ENCODE measurements at regions not wholly inside any gene's neighbourhood (a gene's known extent, or its start where the extent isn't known, plus 50 kb on each side); places are given as distances from the start of the nearest gene placed in this dataset.

GRCh38 chr2:125679903-125680302 is 976.1 kb upstream of the GYPC start:
- Histone ChIP-seq H3K4me1 (ENCODE audit: control insufficient read depth, insufficient read depth, low read length) (no peaks in the 10 kb centered on the region), H3K27ac (ENCODE audit: low read length) (no peak overlapping the region), H3K36me3 (ENCODE audit: control insufficient read depth, insufficient read depth, low read length) (no peaks in the 10 kb centered on the region), H3K4me3 (ENCODE audit: low read length) (no peak overlapping the region), H3K9me3 (ENCODE audit: control insufficient read depth, low read depth, low read length) (no peaks in the 10 kb centered on the region), H3K27me3 (ENCODE audit: control insufficient read depth, insufficient read depth, low read length) (no peaks in the 10 kb centered on the region)
- no CpG with 5 or more reads among the region's 4 CpGs for WGBS (ENCODE audit: insufficient coverage, low lambda C conversion rate)
- no peak for DNase-seq

DNA sequence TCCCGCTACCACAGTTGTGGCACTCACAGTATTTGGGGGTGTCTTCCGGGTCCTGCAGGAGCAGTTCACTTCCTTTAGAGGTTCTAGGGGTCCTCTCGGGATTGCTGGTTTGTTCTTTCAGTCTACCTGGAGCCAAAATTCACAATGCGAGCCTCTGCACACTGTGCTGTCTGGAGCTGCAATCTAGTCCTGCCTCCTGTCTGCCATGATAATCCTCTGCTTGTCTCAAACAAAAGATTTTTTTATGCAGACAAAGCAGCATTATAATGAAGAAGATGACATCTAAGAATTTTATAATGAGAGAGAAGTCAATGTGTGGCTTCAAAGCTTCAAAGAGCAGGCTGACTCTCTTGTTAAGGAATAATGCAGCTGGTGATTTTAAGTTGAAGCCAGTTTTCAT is 975.1 kb upstream of the GYPC start:
- no peaks in the 10 kb centered on the region for H3K9me3 ChIP-seq (ENCODE audit: control insufficient read depth, low read depth, low read length)
- WGBS (ENCODE audit: insufficient coverage, low lambda C conversion rate): no CpG with 5 or more reads among the region's 4 CpGs
- no peak overlapping the region for H3K27ac ChIP-seq (ENCODE audit: low read length)
- no peaks in the 10 kb centered on the region for H3K36me3 ChIP-seq (ENCODE audit: control insufficient read depth, insufficient read depth, low read length)
- no peak for DNase-seq
- no peaks in the 10 kb centered on the region for H3K4me1 ChIP-seq (ENCODE audit: control insufficient read depth, insufficient read depth, low read length)
- H3K4me3 ChIP-seq (ENCODE audit: low read length): no peak overlapping the region
- H3K27me3 ChIP-seq (ENCODE audit: control insufficient read depth, insufficient read depth, low read length): no peaks in the 10 kb centered on the region

- 86% methylated on average over 1 of the region's 1 CpG for WGBS (ENCODE audit: insufficient coverage, low lambda C conversion rate)
- H3K4me3 ChIP-seq (ENCODE audit: low read length): no peak overlapping the region
- H3K4me1 ChIP-seq (ENCODE audit: control insufficient read depth, insufficient read depth, low read length): no peaks in the 10 kb centered on the region
- H3K9me3 ChIP-seq (ENCODE audit: control insufficient read depth, low read depth, low read length): no peaks in the 10 kb centered on the region
- no peak for DNase-seq
- H3K36me3 ChIP-seq (ENCODE audit: control insufficient read depth, insufficient read depth, low read length): no peaks in the 10 kb centered on the region
- H3K27me3 ChIP-seq (ENCODE audit: control insufficient read depth, insufficient read depth, low read length): no peaks in the 10 kb centered on the region
- H3K27ac ChIP-seq (ENCODE audit: low read length): no peak overlapping the region
Measured at GRCh38 chr2:125681576-125681975, 974.4 kb upstream of the GYPC start.

DNA sequence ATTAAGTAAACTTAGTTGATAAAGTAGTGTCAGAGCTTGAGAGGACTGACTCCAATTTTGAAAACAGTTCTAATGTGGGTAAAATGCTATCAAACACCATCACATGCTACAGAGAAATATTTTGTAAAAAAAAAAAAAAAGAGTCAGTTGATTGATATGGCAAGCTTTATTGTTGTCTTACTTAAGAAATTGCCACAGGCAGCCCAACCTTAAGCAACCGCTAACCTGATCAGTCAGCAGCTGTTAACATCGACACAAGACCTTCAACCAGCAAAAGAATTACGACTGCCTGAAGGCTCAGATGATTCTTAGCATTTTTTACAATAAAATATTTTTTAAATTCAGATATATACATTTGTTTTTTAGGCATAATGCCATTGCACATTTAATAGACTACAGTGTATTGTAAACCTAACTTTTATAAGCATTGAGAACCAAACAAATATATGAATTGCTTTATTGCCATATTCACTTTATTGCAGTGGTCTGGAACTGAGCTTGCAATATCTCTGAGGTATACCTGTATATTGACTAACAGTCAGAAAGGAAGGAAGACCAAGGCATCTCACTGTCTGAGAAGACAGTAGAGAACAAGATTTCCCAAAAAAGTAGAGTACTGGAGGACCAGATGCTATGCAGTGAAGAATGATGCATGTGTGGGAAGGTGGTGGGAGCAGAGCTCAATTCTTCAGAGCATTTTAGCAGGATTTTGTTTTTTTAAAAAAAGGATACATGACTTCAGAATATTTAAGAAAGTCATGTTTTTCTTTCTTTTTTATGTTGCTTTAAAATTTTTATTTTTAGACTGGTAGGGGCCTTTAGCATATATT is 973.8 kb upstream of the GYPC start:
- no peaks in the 10 kb centered on the region for H3K4me1 ChIP-seq (ENCODE audit: control insufficient read depth, insufficient read depth, low read length)
- no peaks in the 10 kb centered on the region for H3K9me3 ChIP-seq (ENCODE audit: control insufficient read depth, low read depth, low read length)
- no peaks in the 10 kb centered on the region for H3K36me3 ChIP-seq (ENCODE audit: control insufficient read depth, insufficient read depth, low read length)
- no peak overlapping the region for H3K4me3 ChIP-seq (ENCODE audit: low read length)
- no peaks in the 10 kb centered on the region for H3K27me3 ChIP-seq (ENCODE audit: control insufficient read depth, insufficient read depth, low read length)
- no peak for DNase-seq
- no peak overlapping the region for H3K27ac ChIP-seq (ENCODE audit: low read length)
- no CpG with 5 or more reads among the region's 3 CpGs for WGBS (ENCODE audit: insufficient coverage, low lambda C conversion rate)

GRCh38 chr2:125684256-125684655 is 971.7 kb upstream of the GYPC start:
- H3K36me3 ChIP-seq (ENCODE audit: control insufficient read depth, insufficient read depth, low read length): no peaks in the 10 kb centered on the region
- no peaks in the 10 kb centered on the region for H3K4me1 ChIP-seq (ENCODE audit: control insufficient read depth, insufficient read depth, low read length)
- 100% methylated on average over 1 of the region's 2 CpGs for WGBS (ENCODE audit: insufficient coverage, low lambda C conversion rate)
- no peak overlapping the region for H3K4me3 ChIP-seq (ENCODE audit: low read length)
- H3K27ac ChIP-seq (ENCODE audit: low read length): no peak overlapping the region
- H3K27me3 ChIP-seq (ENCODE audit: control insufficient read depth, insufficient read depth, low read length): no peaks in the 10 kb centered on the region
- DNase-seq: no peak
- H3K9me3 ChIP-seq (ENCODE audit: control insufficient read depth, low read depth, low read length): no peaks in the 10 kb centered on the region

GRCh38 chr2:125684932-125685331 is 971.0 kb upstream of the GYPC start:
- no peak overlapping the region for H3K4me3 ChIP-seq (ENCODE audit: low read length)
- no peaks in the 10 kb centered on the region for H3K4me1 ChIP-seq (ENCODE audit: control insufficient read depth, insufficient read depth, low read length)
- DNase-seq: no peak
- H3K27ac ChIP-seq (ENCODE audit: low read length): no peak overlapping the region
- no peaks in the 10 kb centered on the region for H3K36me3 ChIP-seq (ENCODE audit: control insufficient read depth, insufficient read depth, low read length)
- no CpG with 5 or more reads among the region's 2 CpGs for WGBS (ENCODE audit: insufficient coverage, low lambda C conversion rate)
- no peaks in the 10 kb centered on the region for H3K27me3 ChIP-seq (ENCODE audit: control insufficient read depth, insufficient read depth, low read length)
- no peaks in the 10 kb centered on the region for H3K9me3 ChIP-seq (ENCODE audit: control insufficient read depth, low read depth, low read length)

DNA sequence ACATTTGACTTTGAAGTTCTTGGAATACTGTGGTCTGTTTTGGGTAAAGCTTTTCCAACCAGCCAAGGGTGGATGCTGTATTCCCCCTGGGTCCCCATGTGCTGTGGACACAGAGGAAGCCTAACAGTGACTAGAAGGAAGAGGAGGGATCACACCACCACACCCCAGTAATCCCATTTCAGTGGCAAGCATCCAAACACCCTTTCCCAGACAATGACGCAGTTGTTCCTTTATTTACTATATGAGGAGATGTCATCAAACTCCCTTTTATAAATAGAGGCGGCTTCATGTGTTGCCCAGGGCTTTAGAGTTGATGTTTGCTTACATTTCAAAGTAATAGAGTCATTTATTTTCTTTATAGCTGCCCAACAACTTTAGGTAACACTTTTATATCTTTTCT is 959.4 kb upstream of the GYPC start:
- H3K36me3 ChIP-seq (ENCODE audit: control insufficient read depth, insufficient read depth, low read length): no peaks in the 10 kb centered on the region
- H3K4me3 ChIP-seq (ENCODE audit: low read length): no peak overlapping the region
- no peak overlapping the region for H3K27ac ChIP-seq (ENCODE audit: low read length)
- WGBS (ENCODE audit: insufficient coverage, low lambda C conversion rate): no CpG with 5 or more reads among the region's 2 CpGs
- no peaks in the 10 kb centered on the region for H3K4me1 ChIP-seq (ENCODE audit: control insufficient read depth, insufficient read depth, low read length)
- DNase-seq: peak in 1 of 2 donors; percentile 11
- no peaks in the 10 kb centered on the region for H3K9me3 ChIP-seq (ENCODE audit: control insufficient read depth, low read depth, low read length)
- H3K27me3 ChIP-seq (ENCODE audit: control insufficient read depth, insufficient read depth, low read length): no peaks in the 10 kb centered on the region

DNA sequence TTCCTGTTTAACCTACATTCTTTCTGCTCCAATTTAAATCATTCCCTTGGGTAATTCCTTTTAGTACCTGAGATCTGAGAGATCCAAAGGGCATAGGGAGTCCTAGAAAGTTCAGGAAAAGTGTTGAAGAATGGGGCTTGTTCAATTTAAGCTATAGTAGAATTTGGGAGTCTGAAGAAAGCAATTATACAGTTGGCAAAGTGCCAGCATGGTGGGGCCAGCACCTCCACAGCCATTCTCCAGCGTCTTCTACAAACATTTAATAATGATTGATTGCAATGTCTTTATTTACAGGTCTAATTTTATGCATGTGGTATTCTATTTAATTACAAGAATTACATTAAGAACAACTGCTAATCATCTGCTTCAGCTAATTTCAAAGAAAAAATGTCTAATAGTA is 957.7 kb upstream of the GYPC start:
- no CpG with 5 or more reads among the region's 1 CpG for WGBS (ENCODE audit: insufficient coverage, low lambda C conversion rate)
- DNase-seq: no peak

GRCh38 chr2:125701070-125701469 is 954.9 kb upstream of the GYPC start:
- no peaks in the 10 kb centered on the region for H3K4me1 ChIP-seq (ENCODE audit: control insufficient read depth, insufficient read depth, low read length)
- no peaks in the 10 kb centered on the region for H3K36me3 ChIP-seq (ENCODE audit: control insufficient read depth, insufficient read depth, low read length)
- H3K9me3 ChIP-seq (ENCODE audit: control insufficient read depth, low read depth, low read length): no peaks in the 10 kb centered on the region
- no peak overlapping the region for H3K27ac ChIP-seq (ENCODE audit: low read length)
- WGBS (ENCODE audit: insufficient coverage, low lambda C conversion rate): 100% methylated on average over 1 of the region's 2 CpGs
- no peaks in the 10 kb centered on the region for H3K27me3 ChIP-seq (ENCODE audit: control insufficient read depth, insufficient read depth, low read length)
- H3K4me3 ChIP-seq (ENCODE audit: low read length): no peak overlapping the region
- DNase-seq: no peak

More for the DNA sequence above, 957.7 kb upstream of the GYPC start:
- no peaks in the 10 kb centered on the region for H3K9me3 ChIP-seq (ENCODE audit: control insufficient read depth, low read depth, low read length)
- H3K4me3 ChIP-seq (ENCODE audit: low read length): no peak overlapping the region
- no peaks in the 10 kb centered on the region for H3K27me3 ChIP-seq (ENCODE audit: control insufficient read depth, insufficient read depth, low read length)
- no peaks in the 10 kb centered on the region for H3K4me1 ChIP-seq (ENCODE audit: control insufficient read depth, insufficient read depth, low read length)
- no peak overlapping the region for H3K27ac ChIP-seq (ENCODE audit: low read length)
- no peaks in the 10 kb centered on the region for H3K36me3 ChIP-seq (ENCODE audit: control insufficient read depth, insufficient read depth, low read length)

GRCh38 chr2:125707611-125708010 is 948.3 kb upstream of the GYPC start:
- DNase-seq: no peak

GRCh38 chr2:125710561-125710960 is 945.4 kb upstream of the GYPC start:
- no peak overlapping the region for H3K4me3 ChIP-seq (ENCODE audit: low read length)
- no peak for DNase-seq
- H3K36me3 ChIP-seq (ENCODE audit: control insufficient read depth, insufficient read depth, low read length): no peaks in the 10 kb centered on the region
- H3K27me3 ChIP-seq (ENCODE audit: control insufficient read depth, insufficient read depth, low read length): no peaks in the 10 kb centered on the region
- H3K27ac ChIP-seq (ENCODE audit: low read length): no peak overlapping the region
- no peaks in the 10 kb centered on the region for H3K4me1 ChIP-seq (ENCODE audit: control insufficient read depth, insufficient read depth, low read length)
- 40% methylated on average over 1 of the region's 6 CpGs for WGBS (ENCODE audit: insufficient coverage, low lambda C conversion rate)
- no peaks in the 10 kb centered on the region for H3K9me3 ChIP-seq (ENCODE audit: control insufficient read depth, low read depth, low read length)

More at GRCh38 chr2:125707611-125708010, 948.3 kb upstream of the GYPC start:
- Histone ChIP-seq H3K27me3 (ENCODE audit: control insufficient read depth, insufficient read depth, low read length) (no peaks in the 10 kb centered on the region), H3K36me3 (ENCODE audit: control insufficient read depth, insufficient read depth, low read length) (no peaks in the 10 kb centered on the region), H3K4me1 (ENCODE audit: control insufficient read depth, insufficient read depth, low read length) (no peaks in the 10 kb centered on the region), H3K4me3 (ENCODE audit: low read length) (no peak overlapping the region), H3K27ac (ENCODE audit: low read length) (no peak overlapping the region), H3K9me3 (ENCODE audit: control insufficient read depth, low read depth, low read length) (no peaks in the 10 kb centered on the region)
- WGBS (ENCODE audit: insufficient coverage, low lambda C conversion rate): 100% methylated on average over 1 of the region's 1 CpG
